Heart right ventricle (tissue), 16 donors: ENCODE measurements at regions not wholly inside any gene's neighbourhood (a gene's known extent, or its start where the extent isn't known, plus 50 kb on each side); places are given as distances from the start of the nearest gene placed in this dataset.
"Not testable (repeated sequence)": the region's sequence is repeated elsewhere in the genome, so short reads cannot be mapped to it uniquely, and the experiment has no call there.

ENCODE experiments used
- ATAC-seq, 8 donors: fragments of 200-7000 bp; cut with Tn5 transposase; one replicate each; pipeline ENCODE4 v1.9.1; 2020; ENCODE audit warnings: mild to moderate bottlenecking in 8 of 8, moderate library complexity in 8 of 8, moderate number of reproducible peaks in 1 of 8
- DNase-seq, 2 donors: peaks; one replicate each; pipeline ENCODE4 v3.0.0-alpha.2; 2020
- H3K27ac ChIP-seq, 10 donors: fragments of 200-600 bp; sonication (generic) in 2 of 10; one replicate each; pipeline versions ENCODE4 v1.5.0 to v1.8.0; 2020 to 2022; ENCODE audit warnings: mild to moderate bottlenecking in 3 of 10
- H3K27me3 ChIP-seq, 7 donors: fragments of 200-600 bp; one replicate each; pipeline ENCODE4 v1.8.0; 2021 to 2022; ENCODE audit warnings: mild to moderate bottlenecking in 2 of 7
- H3K36me3 ChIP-seq, 9 donors: fragments of 200-600 bp; sonication (generic) in 1 of 9; one replicate each; pipeline versions ENCODE4 v1.5.0 to v1.8.0; 2020 to 2022; ENCODE audit warnings: mild to moderate bottlenecking in 2 of 9
- H3K4me1 ChIP-seq, 9 donors: fragments of 200-600 bp; sonication (generic) in 1 of 9; one replicate each; pipeline versions ENCODE4 v1.5.0 to v1.8.0; 2020 to 2022; ENCODE audit warnings: mild to moderate bottlenecking in 4 of 9
- H3K4me3 ChIP-seq, 10 donors: fragments of 200-600 bp; sonication (generic) in 2 of 10; one replicate each; pipeline versions ENCODE4 v1.5.0 to v1.8.0; 2020 to 2022; ENCODE audit warnings: mild to moderate bottlenecking in 7 of 10, moderate library complexity in 2 of 10
- H3K9me3 ChIP-seq, 11 donors: fragments of 200-600 bp in 10 of 11; sonication (generic) in 2 of 11; one replicate each; pipeline versions ENCODE4 v1.5.0 to v1.8.0; 2013 to 2022; ENCODE audit warnings: mild to moderate bottlenecking in 2 of 11, control low read depth in 1 of 11, moderate library complexity in 1 of 11
- WGBS, 2 donors: extraction: QIAGEN DNeasy Blood & Tissue Kit; methylation state at CpG; one replicate each; pipeline ENCODE4 v1.1.7; 2013; ENCODE audit warnings: inconsistent platforms in 1 of 2; 5-methylcytosine and 5-hydroxymethylcytosine counted together
- intact Hi-C, 10 donors: fragments of 100-400 bp; cut with DNase I; formaldehyde crosslinking; loops; one replicate each; pipeline versions ENCODE4 v1.11.1 to v1.14.2; 2022
- TF ChIP-seq, protein P1 (sequence below), 9 donors: fragments of 200-600 bp; sonication (generic) in 2 of 9; IDR thresholded peaks; one replicate each; pipeline versions ENCODE4 v1.5.0 to v1.8.0; 2021 to 2022; ENCODE audit warnings: antibody characterized with exemption in 9 of 9, mild to moderate bottlenecking in 5 of 9, moderate library complexity in 1 of 9
- donor health status: Arrhythmogenic right ventricular cardiomyopathy.
- donor health status: ischemic (EF 13 %, LVEDD 7.1; RV severe dilation, severe dysfunction).
- donor health status: healthy with polysubstance abuse.
- donor health status: DM: no; HTN: yes; CAD: no.
- donor health status: DM: no; HTN: no; CAD: no.
- donor health status: ischemic (EF 25% LVEDD 6.9; RV normal size, moderate dysfunction).
- donor health status: ischemic (EF 25% LVEDD 5.7; RV mildly dilated, moderate dysfunction).
- donor health status: healthy.
- donor health status: DM: yes; HTN: yes; CAD: no.
- donor health status: Ischemic cardiomyopathy.
- donor health status: ischemic (EF 35%, LVEDD 5.7; RV mildly dilated, moderate dysfunction).
- donor health status: nonischemic (EF 11% LVEDD 7.7; RV severe dilation, severe dysfunction).
- donor health status: DM: yes; HTN: yes; CAD: no.
- donor health status: PGD.
- donor health status: ischemic (EF 29% LVEDD 5.4; RV normal size, mild dysfunction).
- donor health status: nonischemic (EF 23%, LVEDD 6.1; RV moderate dilation, normal function).

DNA sequence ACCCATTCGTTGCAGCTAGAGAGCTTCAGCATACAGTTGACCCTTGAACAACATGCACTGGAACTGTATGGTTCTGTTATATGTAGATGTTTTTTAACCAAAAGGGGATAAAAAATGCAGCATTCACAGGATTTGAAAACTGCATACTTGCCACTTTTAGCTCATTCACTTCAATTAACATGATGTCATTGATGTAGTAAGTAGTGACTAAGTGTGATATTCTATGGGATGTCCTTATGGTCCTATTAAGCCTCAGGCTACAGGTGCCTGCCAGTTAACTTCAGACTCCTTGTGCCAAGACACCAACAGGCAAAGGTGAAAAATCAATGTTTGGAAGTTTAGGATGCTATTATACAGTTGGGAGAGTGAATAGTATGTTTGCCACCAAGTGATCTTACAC, 553.6 kb upstream of the NECTIN3 start:
- DNase-seq: no peak
- intact Hi-C loops: no loop called here
- Histone ChIP-seq H3K4me3 (no peak overlapping the region), H3K36me3 (no peaks in the 10 kb centered on the region), H3K27ac (no peak overlapping the region), H3K9me3 (peaks cover 0 to 18% (median 0%) of the 10 kb centered on the region in 11 donors), H3K27me3 (no peaks in the 10 kb centered on the region), H3K4me1 (no peaks in the 10 kb centered on the region)
- WGBS, 2 donors: 80 to 87% methylated on average over 1 of the region's 1 CpG
- no peak for ATAC-seq
- TF ChIP-seq, protein P1, sequence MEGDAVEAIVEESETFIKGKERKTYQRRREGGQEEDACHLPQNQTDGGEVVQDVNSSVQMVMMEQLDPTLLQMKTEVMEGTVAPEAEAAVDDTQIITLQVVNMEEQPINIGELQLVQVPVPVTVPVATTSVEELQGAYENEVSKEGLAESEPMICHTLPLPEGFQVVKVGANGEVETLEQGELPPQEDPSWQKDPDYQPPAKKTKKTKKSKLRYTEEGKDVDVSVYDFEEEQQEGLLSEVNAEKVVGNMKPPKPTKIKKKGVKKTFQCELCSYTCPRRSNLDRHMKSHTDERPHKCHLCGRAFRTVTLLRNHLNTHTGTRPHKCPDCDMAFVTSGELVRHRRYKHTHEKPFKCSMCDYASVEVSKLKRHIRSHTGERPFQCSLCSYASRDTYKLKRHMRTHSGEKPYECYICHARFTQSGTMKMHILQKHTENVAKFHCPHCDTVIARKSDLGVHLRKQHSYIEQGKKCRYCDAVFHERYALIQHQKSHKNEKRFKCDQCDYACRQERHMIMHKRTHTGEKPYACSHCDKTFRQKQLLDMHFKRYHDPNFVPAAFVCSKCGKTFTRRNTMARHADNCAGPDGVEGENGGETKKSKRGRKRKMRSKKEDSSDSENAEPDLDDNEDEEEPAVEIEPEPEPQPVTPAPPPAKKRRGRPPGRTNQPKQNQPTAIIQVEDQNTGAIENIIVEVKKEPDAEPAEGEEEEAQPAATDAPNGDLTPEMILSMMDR (IDR thresholded peaks at IDR 0.05): no peak

DNA sequence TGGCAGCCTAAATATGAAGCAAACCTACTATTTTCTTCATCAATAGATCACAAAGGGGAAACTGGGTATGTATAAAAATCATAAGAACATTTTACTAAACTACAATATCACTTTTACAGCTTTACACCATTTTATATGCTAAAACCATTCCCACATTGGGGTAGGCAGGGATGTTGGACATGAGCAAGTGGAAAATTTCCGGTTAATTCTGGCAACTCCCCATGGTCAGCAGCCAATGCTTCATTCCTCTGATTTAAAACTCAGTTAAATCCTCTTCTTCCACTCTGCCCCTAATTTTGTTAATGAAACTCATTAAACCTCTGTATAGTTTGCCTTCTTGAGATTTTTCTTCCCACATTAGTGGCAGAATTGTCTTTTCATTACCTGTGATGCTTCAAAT, 552.5 kb upstream of the NECTIN3 start:
- Histone ChIP-seq H3K36me3 (no peaks in the 10 kb centered on the region), H3K27me3 (no peaks in the 10 kb centered on the region), H3K4me1 (no peaks in the 10 kb centered on the region), H3K4me3 (no peak overlapping the region), H3K9me3 (peaks cover 0 to 18% (median 0%) of the 10 kb centered on the region in 11 donors), H3K27ac (no peak overlapping the region)
- TF ChIP-seq, protein P1 (IDR thresholded peaks at IDR 0.05): no peak
- intact Hi-C loops: no loop called here
- 54 to 62% methylated on average over 1 of the region's 1 CpG for WGBS, 2 donors
- ATAC-seq (no peak), DNase-seq (no peak)

DNA sequence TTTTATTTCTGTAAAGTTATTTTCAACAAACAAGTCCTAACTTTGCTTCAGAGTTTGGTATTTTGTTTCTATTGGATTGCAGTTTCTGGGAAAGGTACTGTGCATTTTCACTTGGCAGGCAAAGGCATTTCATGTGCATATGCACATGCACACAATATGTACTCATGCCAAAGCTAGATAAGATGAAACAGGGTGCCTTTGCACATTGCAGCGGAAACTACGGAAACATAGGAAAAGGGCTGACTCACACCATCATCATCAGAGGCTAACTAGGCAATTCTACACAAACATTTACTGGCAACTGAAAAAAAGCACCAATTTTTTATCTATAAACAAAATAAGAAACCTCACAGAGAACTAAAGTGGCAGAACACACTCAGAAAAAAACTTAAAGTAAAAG, 550.6 kb upstream of the NECTIN3 start:
- ATAC-seq: no peak
- TF ChIP-seq, protein P1 (IDR thresholded peaks at IDR 0.05): no peak

DNA sequence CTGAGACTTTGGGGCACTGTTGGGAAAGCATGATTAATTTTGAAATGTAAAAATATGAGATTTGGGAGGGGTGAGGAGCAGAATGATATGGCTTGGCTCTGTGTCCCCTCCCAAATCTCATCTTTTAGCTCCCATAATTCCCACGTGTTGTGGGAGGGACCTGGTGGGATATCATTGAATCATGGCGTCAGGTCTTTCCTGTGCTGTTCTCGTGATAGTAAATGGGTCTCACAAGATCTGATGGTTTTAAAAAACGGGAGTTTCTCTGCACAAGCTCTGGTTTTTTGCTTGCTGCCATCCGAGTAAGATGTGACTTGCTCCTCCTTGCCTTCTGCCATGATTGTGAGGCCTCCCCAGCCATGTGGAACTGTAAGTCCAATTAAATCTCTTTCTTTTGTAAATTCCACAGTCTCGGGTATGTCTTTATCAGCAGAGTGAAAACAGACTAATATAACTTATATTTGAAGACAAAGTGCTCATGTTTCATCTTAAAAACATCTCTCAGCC, 546.0 kb upstream of the NECTIN3 start:
- H3K27me3 ChIP-seq, H3K4me3 ChIP-seq, H3K36me3 ChIP-seq, intact Hi-C loops, DNase-seq, ATAC-seq, H3K27ac ChIP-seq, H3K4me1 ChIP-seq: not testable (repeated sequence)
- peaks cover 0 to 13% (median 0%) of the 10 kb centered on the region in 11 donors for H3K9me3 ChIP-seq
- 65 to 66% methylated on average over 6 of the region's 6 CpGs for WGBS, 2 donors

More for the DNA sequence above, 550.6 kb upstream of the NECTIN3 start:
- H3K4me1 ChIP-seq: no peaks in the 10 kb centered on the region
- H3K27ac ChIP-seq: no peak overlapping the region
- no peaks in the 10 kb centered on the region for H3K36me3 ChIP-seq
- H3K9me3 ChIP-seq: peaks cover 0 to 17% (median 0%) of the 10 kb centered on the region in 11 donors
- no peak for DNase-seq
- no peak overlapping the region for H3K4me3 ChIP-seq
- intact Hi-C loops: no loop called here
- no peaks in the 10 kb centered on the region for H3K27me3 ChIP-seq
- WGBS, 2 donors: 42 to 43% methylated on average over 2 of the region's 2 CpGs

DNA sequence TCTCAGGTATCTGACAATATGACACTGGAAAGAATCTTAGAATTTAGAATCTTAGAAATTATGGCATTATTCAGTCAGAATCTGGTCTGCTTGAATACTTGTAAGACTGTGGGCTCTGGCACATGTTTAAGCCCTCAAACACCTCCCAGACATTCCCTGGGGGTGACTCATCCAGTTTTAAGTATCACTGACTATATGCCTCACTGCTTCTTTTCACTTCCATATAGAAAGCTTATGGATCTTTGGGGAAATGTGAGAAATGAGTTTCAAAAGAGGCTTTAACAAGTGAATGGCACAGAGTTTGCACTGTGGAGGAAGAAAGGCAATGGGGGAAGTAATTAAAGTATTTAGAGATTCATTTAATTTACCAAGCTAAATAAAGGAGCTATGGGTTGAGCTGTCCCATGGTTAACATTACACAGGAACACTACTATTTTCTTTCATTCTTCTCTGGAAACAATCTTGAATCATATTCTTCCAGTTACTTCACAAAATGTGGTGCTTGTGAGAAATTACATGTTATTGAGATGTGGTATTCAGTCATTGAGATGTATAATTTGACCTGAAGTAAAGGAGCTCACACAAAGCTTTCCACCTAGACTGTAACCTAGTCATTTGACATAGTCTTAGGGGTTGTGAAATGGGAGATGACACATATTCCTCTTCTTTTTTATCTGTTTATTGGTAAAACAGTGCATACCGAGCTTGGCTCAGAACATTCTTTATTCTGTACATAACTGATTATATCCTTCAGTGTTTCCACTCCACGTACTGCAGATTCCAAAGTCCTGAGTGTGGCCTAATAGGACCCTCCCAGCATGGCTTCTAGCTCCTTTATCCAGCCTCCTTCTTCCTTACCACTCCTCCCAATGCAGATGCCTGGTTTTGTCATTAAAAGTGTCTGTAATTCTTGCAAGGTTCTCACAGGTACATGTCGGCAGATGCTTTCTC, 544.6 kb upstream of the NECTIN3 start:
- no peaks in the 10 kb centered on the region for H3K36me3 ChIP-seq
- no peak overlapping the region for H3K4me3 ChIP-seq
- WGBS, 2 donors: 53 to 54% methylated on average over 3 of the region's 3 CpGs
- DNase-seq: no peak
- intact Hi-C loops: no loop called here
- H3K27ac ChIP-seq: no peak overlapping the region
- H3K27me3 ChIP-seq: no peaks in the 10 kb centered on the region
- peaks cover 0 to 11% (median 0%) of the 10 kb centered on the region in 11 donors for H3K9me3 ChIP-seq
- TF ChIP-seq, protein P1 (IDR thresholded peaks at IDR 0.05): no peak
- no peaks in the 10 kb centered on the region for H3K4me1 ChIP-seq
- ATAC-seq: no peak
